Kidney (tissue), 13 donors: ENCODE measurements at regions not wholly inside any gene's neighbourhood (a gene's known extent, or its start where the extent isn't known, plus 50 kb on each side); places are given as distances from the start of the nearest gene placed in this dataset.

Experiments used
- DNase-seq, 5 donors: peaks; one replicate each; pipeline ENCODE4 v3.0.0-alpha.2; 2013 to 2020
- FAIRE-seq: peaks from 2 replicates; lab custom pipeline; 2012; peaks lifted over from hg19 to GRCh38; lab: Jason Lieb, UNC
- H3K27ac ChIP-seq, 2 donors: one replicate each; pipeline ENCODE4 v1.7.0; 2013; ENCODE audit warnings: low read depth in 2 of 2, low read length in 2 of 2, inconsistent platforms in 1 of 2
- H3K27me3 ChIP-seq: one replicate; pipeline ENCODE4 v1.7.1; 2013; ENCODE audit warnings: low read length, inconsistent platforms; ENCODE audit not compliant: control insufficient read depth, insufficient read depth
- H3K36me3 ChIP-seq, 3 donors: one replicate each; pipeline versions ENCODE4 v1.7.0 to v1.7.1; 2013; ENCODE audit warnings: low read length in 3 of 3, control low read depth in 1 of 3, inconsistent platforms in 1 of 3; ENCODE audit not compliant: insufficient read depth in 3 of 3, control insufficient read depth in 2 of 3
- H3K4me1 ChIP-seq, 3 donors: one replicate each; pipeline versions ENCODE4 v1.7.0 to v1.7.1; 2013; ENCODE audit warnings: low read length in 3 of 3, inconsistent platforms in 1 of 3, low read depth in 1 of 3; ENCODE audit not compliant: control insufficient read depth in 2 of 3, insufficient read depth in 2 of 3
- H3K4me3 ChIP-seq, 3 donors: one replicate each; pipeline versions ENCODE4 v1.7.0 to v1.8.1; 2013; ENCODE audit warnings: low read length in 3 of 3, control low read depth in 1 of 3, inconsistent platforms in 1 of 3
- H3K9ac ChIP-seq, 3 donors: one replicate each; pipeline versions ENCODE4 v1.7.0 to v1.7.1; 2013; ENCODE audit warnings: low read length in 3 of 3, control low read depth in 1 of 3, inconsistent platforms in 1 of 3
- H3K9me3 ChIP-seq, 3 donors: one replicate each; pipeline versions ENCODE4 v1.7.0 to v1.7.1; 2013; ENCODE audit warnings: low read length in 3 of 3, control low read depth in 1 of 3, inconsistent platforms in 1 of 3; ENCODE audit not compliant: control insufficient read depth in 2 of 3, insufficient read depth in 1 of 3
- CTCF ChIP-seq: IDR thresholded peaks from 3 replicates; pipeline ENCODE4 v1.5.1; 2012; ENCODE audit warnings: mild to moderate bottlenecking, moderate library complexity, borderline replicate concordance; ENCODE audit not compliant: insufficient read depth; ENCODE audit errors: extremely low read depth
- intact Hi-C: fragments of 100-400 bp; cut with DNase I; formaldehyde crosslinking; loops from one replicate; pipeline ENCODE4 v1.11.1; 2022
- donor health status: control.
- donor health status: control.
- donor health status: control.
- donor health status: control.
- donor health status: control.
- donor health status: DM: yes; HTN: yes; CAD: no.
- donor health status: Normal renal cell carcinoma (clear cell type).

DNA sequence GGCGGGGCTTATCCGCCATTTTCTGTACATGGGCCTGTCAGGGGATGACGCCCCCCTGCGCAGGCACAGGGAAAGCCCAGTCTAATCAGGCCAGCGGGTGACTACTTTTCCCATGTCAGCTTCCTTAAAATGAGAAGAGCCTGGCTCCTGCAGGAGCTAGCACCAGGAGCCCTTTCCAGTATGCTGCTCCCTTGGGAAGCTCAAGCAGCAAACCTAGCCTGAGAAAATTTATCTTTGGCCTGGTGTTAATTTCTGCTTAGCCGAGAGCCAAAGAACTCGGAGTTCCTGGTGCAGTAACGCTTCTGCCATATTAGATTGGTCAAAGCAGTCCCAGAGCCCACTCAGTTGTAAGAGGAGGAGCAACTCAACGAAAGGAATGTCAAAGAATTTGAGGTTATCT is 239.0 kb upstream of the PHYHIPL start:
- FAIRE-seq: no peak

GRCh38 chr10:58942724-58943123 is 233.7 kb upstream of the PHYHIPL start:
- intact Hi-C loops: loop anchor here (10.0 kb wide), 1 partner anchor 232 kb away; the partner anchor contains the start of gene PHYHIPL
- no peaks in the 10 kb centered on the region for H3K4me1 ChIP-seq
- DNase-seq: no peak
- H3K9ac ChIP-seq: no peak overlapping the region
- no peak overlapping the region for H3K27ac ChIP-seq
- FAIRE-seq: no peak
- H3K27me3 ChIP-seq: no peaks in the 10 kb centered on the region
- H3K36me3 ChIP-seq: no peaks in the 10 kb centered on the region
- TF ChIP-seq CTCF: no peak
- no peak overlapping the region for H3K4me3 ChIP-seq
- H3K9me3 ChIP-seq: no peaks in the 10 kb centered on the region

More for the DNA sequence above, 239.0 kb upstream of the PHYHIPL start:
- Histone ChIP-seq H3K4me1 (no peaks in the 10 kb centered on the region), H3K27ac (no peak overlapping the region), H3K9me3 (no peaks in the 10 kb centered on the region), H3K27me3 (no peaks in the 10 kb centered on the region), H3K36me3 (no peaks in the 10 kb centered on the region), H3K4me3 (no peak overlapping the region), H3K9ac (no peak overlapping the region)
- intact Hi-C loops: no loop called here
- no peak for DNase-seq
- no peak for TF ChIP-seq CTCF

GRCh38 chr10:58943256-58943890 is 233.1 kb upstream of the PHYHIPL start:
- Histone ChIP-seq H3K4me3 (no peak overlapping the region), H3K4me1 (no peaks in the 10 kb centered on the region), H3K27me3 (no peaks in the 10 kb centered on the region), H3K36me3 (no peaks in the 10 kb centered on the region), H3K27ac (no peak overlapping the region), H3K9ac (no peak overlapping the region), H3K9me3 (no peaks in the 10 kb centered on the region)
- DNase-seq (no peak), FAIRE-seq (no peak)
- no peak for TF ChIP-seq CTCF
- intact Hi-C loops: loop anchor here (10.0 kb wide), 1 partner anchor 231 kb away; the partner anchor contains the start of gene PHYHIPL
